ENCODE measurements at regions not wholly inside any gene's neighbourhood (a gene's known extent, or its start where the extent isn't known, plus 50 kb on each side); places are given as distances from the start of the nearest gene placed in this dataset.

DNA sequence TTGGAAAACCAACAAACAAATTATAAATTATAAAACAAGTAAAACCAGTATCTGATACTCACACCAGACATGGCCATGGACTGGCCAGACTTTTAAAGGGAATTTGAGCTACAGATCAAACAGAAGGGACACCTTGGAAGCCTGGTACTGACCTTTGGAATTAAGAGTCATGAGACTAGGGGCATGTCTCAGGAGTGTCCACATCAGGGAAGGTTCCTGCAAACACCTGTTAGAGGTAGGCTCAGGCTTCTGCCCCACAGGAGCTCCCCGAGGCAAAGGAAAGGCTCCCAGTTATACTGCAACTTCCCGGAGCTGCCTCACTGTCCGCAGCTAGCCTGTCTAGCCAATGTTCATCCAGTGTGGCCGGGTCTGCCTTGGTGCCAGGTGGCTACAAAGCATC lies 290.1 kb downstream of the BUD13 start:
- no peak overlapping the region for H2AFZ ChIP-seq
- Mint-ChIP-seq H3K4me3 (no peak overlapping the region), H3K27me3 (ENCODE audit: insufficient read depth, low read depth, poor library complexity) (peaks cover 5% of the 10 kb centered on the region), H3K4me1 (no peaks in the 10 kb centered on the region), H3K9me3 (no peaks in the 10 kb centered on the region), H3K27ac (no peak overlapping the region), H3K36me3 (ENCODE audit: low read depth) (no peaks in the 10 kb centered on the region)
- ATAC-seq = no peak
- H3K4me2 ChIP-seq = no peak overlapping the region
- DNase-seq (ENCODE audit: low spot score) = no peak
- H3K4me3 ChIP-seq = no peak overlapping the region
- no peaks in the 10 kb centered on the region for H3F3A ChIP-seq (replicated peaks; ENCODE audit: low read depth)
- no peak overlapping the region for H3K27ac ChIP-seq (ENCODE audit: low read depth)
- no peaks in the 10 kb centered on the region for H3K4me1 ChIP-seq (ENCODE audit: insufficient read depth)
- 0 out of 2 replicates have a peak, but pooled peaks cover 4% of the 10 kb centered on the region for H3K9me2 ChIP-seq (ENCODE audit: insufficient read depth)
- H3K79me2 ChIP-seq (replicated peaks; ENCODE audit: insufficient read depth) = no peaks in the 10 kb centered on the region
- H3K36me3 ChIP-seq (ENCODE audit: insufficient read depth) = no peaks in the 10 kb centered on the region
- no peak for TF ChIP-seq EZH2 (IDR thresholded peaks at IDR 0.05; ENCODE audit: low read depth, unreplicated experiment)
- TF ChIP-seq, protein P1, sequence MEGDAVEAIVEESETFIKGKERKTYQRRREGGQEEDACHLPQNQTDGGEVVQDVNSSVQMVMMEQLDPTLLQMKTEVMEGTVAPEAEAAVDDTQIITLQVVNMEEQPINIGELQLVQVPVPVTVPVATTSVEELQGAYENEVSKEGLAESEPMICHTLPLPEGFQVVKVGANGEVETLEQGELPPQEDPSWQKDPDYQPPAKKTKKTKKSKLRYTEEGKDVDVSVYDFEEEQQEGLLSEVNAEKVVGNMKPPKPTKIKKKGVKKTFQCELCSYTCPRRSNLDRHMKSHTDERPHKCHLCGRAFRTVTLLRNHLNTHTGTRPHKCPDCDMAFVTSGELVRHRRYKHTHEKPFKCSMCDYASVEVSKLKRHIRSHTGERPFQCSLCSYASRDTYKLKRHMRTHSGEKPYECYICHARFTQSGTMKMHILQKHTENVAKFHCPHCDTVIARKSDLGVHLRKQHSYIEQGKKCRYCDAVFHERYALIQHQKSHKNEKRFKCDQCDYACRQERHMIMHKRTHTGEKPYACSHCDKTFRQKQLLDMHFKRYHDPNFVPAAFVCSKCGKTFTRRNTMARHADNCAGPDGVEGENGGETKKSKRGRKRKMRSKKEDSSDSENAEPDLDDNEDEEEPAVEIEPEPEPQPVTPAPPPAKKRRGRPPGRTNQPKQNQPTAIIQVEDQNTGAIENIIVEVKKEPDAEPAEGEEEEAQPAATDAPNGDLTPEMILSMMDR (conservative IDR thresholded peaks at IDR 0.05; ENCODE audit: low read depth in 2 of 2) = no peak
- TF ChIP-seq POLR2AphosphoS5 (IDR thresholded peaks at IDR 0.05; ENCODE audit: low read depth) = no peak
- no peak for TF ChIP-seq CREB1 (CRISPR knock-in tag; IDR thresholded peaks at IDR 0.05; ENCODE audit: low read depth)
- TF ChIP-seq, protein P2, sequence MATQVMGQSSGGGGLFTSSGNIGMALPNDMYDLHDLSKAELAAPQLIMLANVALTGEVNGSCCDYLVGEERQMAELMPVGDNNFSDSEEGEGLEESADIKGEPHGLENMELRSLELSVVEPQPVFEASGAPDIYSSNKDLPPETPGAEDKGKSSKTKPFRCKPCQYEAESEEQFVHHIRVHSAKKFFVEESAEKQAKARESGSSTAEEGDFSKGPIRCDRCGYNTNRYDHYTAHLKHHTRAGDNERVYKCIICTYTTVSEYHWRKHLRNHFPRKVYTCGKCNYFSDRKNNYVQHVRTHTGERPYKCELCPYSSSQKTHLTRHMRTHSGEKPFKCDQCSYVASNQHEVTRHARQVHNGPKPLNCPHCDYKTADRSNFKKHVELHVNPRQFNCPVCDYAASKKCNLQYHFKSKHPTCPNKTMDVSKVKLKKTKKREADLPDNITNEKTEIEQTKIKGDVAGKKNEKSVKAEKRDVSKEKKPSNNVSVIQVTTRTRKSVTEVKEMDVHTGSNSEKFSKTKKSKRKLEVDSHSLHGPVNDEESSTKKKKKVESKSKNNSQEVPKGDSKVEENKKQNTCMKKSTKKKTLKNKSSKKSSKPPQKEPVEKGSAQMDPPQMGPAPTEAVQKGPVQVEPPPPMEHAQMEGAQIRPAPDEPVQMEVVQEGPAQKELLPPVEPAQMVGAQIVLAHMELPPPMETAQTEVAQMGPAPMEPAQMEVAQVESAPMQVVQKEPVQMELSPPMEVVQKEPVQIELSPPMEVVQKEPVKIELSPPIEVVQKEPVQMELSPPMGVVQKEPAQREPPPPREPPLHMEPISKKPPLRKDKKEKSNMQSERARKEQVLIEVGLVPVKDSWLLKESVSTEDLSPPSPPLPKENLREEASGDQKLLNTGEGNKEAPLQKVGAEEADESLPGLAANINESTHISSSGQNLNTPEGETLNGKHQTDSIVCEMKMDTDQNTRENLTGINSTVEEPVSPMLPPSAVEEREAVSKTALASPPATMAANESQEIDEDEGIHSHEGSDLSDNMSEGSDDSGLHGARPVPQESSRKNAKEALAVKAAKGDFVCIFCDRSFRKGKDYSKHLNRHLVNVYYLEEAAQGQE (IDR thresholded peaks at IDR 0.05; ENCODE audit: unreplicated experiment) = no peak
- no peak for TF ChIP-seq ZNF331 (CRISPR knock-in tag; IDR thresholded peaks at IDR 0.05; ENCODE audit: low read depth)
- TF ChIP-seq ZNF114 (CRISPR knock-in tag; IDR thresholded peaks at IDR 0.05) = no peak
- TF ChIP-seq JUNB (IDR thresholded peaks at IDR 0.05; ENCODE audit: unreplicated experiment) = no peak
- TF ChIP-seq STAT1 (IDR thresholded peaks at IDR 0.05; ENCODE audit: unreplicated experiment) = no peak
- H3K27me3 ChIP-seq (ENCODE audit: insufficient read depth) = peaks cover 13% of the 10 kb centered on the region
- no peaks in the 10 kb centered on the region for H4K20me1 ChIP-seq (replicated peaks; ENCODE audit: insufficient read depth)

DNA sequence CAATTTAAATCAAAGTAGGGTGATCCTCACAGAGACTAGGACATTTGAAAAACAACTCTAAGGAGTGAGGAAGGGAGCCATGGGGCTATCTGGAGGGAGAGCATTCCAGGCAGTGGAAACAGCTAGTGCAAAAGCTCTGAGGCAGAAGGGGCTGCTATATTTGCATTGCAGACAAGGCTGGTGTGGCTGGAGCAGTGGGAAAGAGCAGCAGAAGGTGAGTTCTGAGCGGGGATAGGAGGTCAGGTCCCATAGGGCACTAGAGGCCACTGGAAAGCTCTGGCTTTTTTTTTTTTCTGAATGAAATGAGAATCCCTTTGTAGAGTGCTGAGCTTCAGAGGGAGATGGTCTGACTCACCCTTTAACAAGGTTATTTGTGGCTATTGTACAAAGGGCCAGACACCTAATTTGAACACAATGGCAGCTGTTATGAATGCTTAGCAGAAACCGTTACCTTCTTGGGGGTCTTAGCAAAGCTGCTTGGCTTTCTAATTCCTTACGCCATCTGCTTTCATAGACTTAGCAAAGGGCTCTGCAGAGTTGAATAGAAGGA lies 291.6 kb downstream of the BUD13 start:
- no peaks in the 10 kb centered on the region for H3K9me3 Mint-ChIP-seq
- Histone ChIP-seq H3K4me3 (no peak overlapping the region), H3K27ac (ENCODE audit: low read depth) (no peak overlapping the region), H3K4me2 (no peak overlapping the region), H3K9me2 (ENCODE audit: insufficient read depth) (0 out of 2 replicates have a peak, but pooled peaks cover 4% of the 10 kb centered on the region), H3K27me3 (ENCODE audit: insufficient read depth) (no peaks in the 10 kb centered on the region), H2AFZ (no peak overlapping the region), H4K20me1 (replicated peaks; ENCODE audit: insufficient read depth) (no peaks in the 10 kb centered on the region), H3F3A (replicated peaks; ENCODE audit: low read depth) (no peaks in the 10 kb centered on the region), H3K36me3 (ENCODE audit: insufficient read depth) (no peaks in the 10 kb centered on the region), H3K79me2 (replicated peaks; ENCODE audit: insufficient read depth) (no peaks in the 10 kb centered on the region), H3K4me1 (ENCODE audit: insufficient read depth) (no peaks in the 10 kb centered on the region)
- no peak overlapping the region for H3K4me3 Mint-ChIP-seq
- ATAC-seq (no peak), DNase-seq (ENCODE audit: low spot score) (no peak)
- H3K36me3 Mint-ChIP-seq (ENCODE audit: low read depth) = no peaks in the 10 kb centered on the region
- peaks cover 2% of the 10 kb centered on the region for H3K27me3 Mint-ChIP-seq (ENCODE audit: insufficient read depth, low read depth, poor library complexity)
- no peaks in the 10 kb centered on the region for H3K4me1 Mint-ChIP-seq
- H3K27ac Mint-ChIP-seq = no peak overlapping the region
- TF ChIP-seq ZNF114 (CRISPR knock-in tag; IDR thresholded peaks at IDR 0.05) = no peak
- TF ChIP-seq CREB1 (CRISPR knock-in tag; IDR thresholded peaks at IDR 0.05; ENCODE audit: low read depth) = no peak
- TF ChIP-seq ZNF331 (CRISPR knock-in tag; IDR thresholded peaks at IDR 0.05; ENCODE audit: low read depth) = no peak
- no peak for TF ChIP-seq ETS1 (IDR thresholded peaks at IDR 0.05)
- no peak for TF ChIP-seq EZH2 (IDR thresholded peaks at IDR 0.05; ENCODE audit: low read depth, unreplicated experiment)
- TF ChIP-seq JUNB (IDR thresholded peaks at IDR 0.05; ENCODE audit: unreplicated experiment) = no peak
- TF ChIP-seq NANOG (IDR thresholded peaks at IDR 0.05; ENCODE audit: borderline replicate concordance) = no peak
- TF ChIP-seq EZH2phosphoT487 (IDR thresholded peaks at IDR 0.05; ENCODE audit: unreplicated experiment) = no peak
- TF ChIP-seq, protein P2 (IDR thresholded peaks at IDR 0.05; ENCODE audit: unreplicated experiment) = no peak
- no peak for TF ChIP-seq POLR2AphosphoS5 (IDR thresholded peaks at IDR 0.05; ENCODE audit: low read depth)
- no peak for TF ChIP-seq STAT1 (IDR thresholded peaks at IDR 0.05; ENCODE audit: unreplicated experiment)
